ENCODE measurements at regions not wholly inside any gene's neighbourhood (a gene's known extent, or its start where the extent isn't known, plus 50 kb on each side); places are given as distances from the start of the nearest gene placed in this dataset.

- H3K4me3 ChIP-seq = no peak overlapping the region
- no peak for DNase-seq (ENCODE audit: low spot score)
- TF ChIP-seq CTCF (IDR thresholded peaks at IDR 0.05) = no peak
- no peak overlapping the region for H3K27ac ChIP-seq
These were observed 626.1 kb downstream of the HDGFL1 start for GRCh38 chr6:23195487-23195886.

GRCh38 chr6:23199541-23199940 is 630.2 kb downstream of the HDGFL1 start:
- no peak for TF ChIP-seq CTCF (IDR thresholded peaks at IDR 0.05)
- no peak for DNase-seq (ENCODE audit: low spot score)
- Histone ChIP-seq H3K4me3 (no peak overlapping the region), H3K27ac (no peak overlapping the region)

GRCh38 chr6:23200946-23201345 is 631.6 kb downstream of the HDGFL1 start:
- no peak for DNase-seq (ENCODE audit: low spot score)
- no peak for TF ChIP-seq CTCF (IDR thresholded peaks at IDR 0.05)
- Histone ChIP-seq H3K27ac (no peak overlapping the region), H3K4me3 (no peak overlapping the region)

GRCh38 chr6:23202207-23202606 is 632.8 kb downstream of the HDGFL1 start:
- Histone ChIP-seq H3K4me3 (no peak overlapping the region), H3K27ac (no peak overlapping the region)
- no peak for TF ChIP-seq CTCF (IDR thresholded peaks at IDR 0.05)
- DNase-seq (ENCODE audit: low spot score) = no peak

- Histone ChIP-seq H3K4me3 (no peak overlapping the region), H3K27ac (no peak overlapping the region)
- DNase-seq (ENCODE audit: low spot score) = no peak
- TF ChIP-seq CTCF (IDR thresholded peaks at IDR 0.05) = no peak
These were observed 643.0 kb downstream of the HDGFL1 start for GRCh38 chr6:23212398-23212797.

- DNase-seq (ENCODE audit: low spot score) = no peak
- TF ChIP-seq CTCF (IDR thresholded peaks at IDR 0.05) = no peak
- Histone ChIP-seq H3K27ac (no peak overlapping the region), H3K4me3 (no peak overlapping the region)
These were observed 643.8 kb downstream of the HDGFL1 start for GRCh38 chr6:23213193-23213592.

- H3K4me3 ChIP-seq = no peak overlapping the region
- DNase-seq (ENCODE audit: low spot score) = no peak
- TF ChIP-seq CTCF (IDR thresholded peaks at IDR 0.05) = no peak
- no peak overlapping the region for H3K27ac ChIP-seq
These were observed 644.3 kb downstream of the HDGFL1 start for GRCh38 chr6:23213651-23214050.

All from coronary artery (tissue), 2 donors.